ENCODE measurements at regions not wholly inside any gene's neighbourhood (a gene's known extent, or its start where the extent isn't known, plus 50 kb on each side); places are given as distances from the start of the nearest gene placed in this dataset.

GRCh38 chr18:73144030-73144429 is 276.2 kb upstream of the NETO1 start:
- TF ChIP-seq, protein P1, sequence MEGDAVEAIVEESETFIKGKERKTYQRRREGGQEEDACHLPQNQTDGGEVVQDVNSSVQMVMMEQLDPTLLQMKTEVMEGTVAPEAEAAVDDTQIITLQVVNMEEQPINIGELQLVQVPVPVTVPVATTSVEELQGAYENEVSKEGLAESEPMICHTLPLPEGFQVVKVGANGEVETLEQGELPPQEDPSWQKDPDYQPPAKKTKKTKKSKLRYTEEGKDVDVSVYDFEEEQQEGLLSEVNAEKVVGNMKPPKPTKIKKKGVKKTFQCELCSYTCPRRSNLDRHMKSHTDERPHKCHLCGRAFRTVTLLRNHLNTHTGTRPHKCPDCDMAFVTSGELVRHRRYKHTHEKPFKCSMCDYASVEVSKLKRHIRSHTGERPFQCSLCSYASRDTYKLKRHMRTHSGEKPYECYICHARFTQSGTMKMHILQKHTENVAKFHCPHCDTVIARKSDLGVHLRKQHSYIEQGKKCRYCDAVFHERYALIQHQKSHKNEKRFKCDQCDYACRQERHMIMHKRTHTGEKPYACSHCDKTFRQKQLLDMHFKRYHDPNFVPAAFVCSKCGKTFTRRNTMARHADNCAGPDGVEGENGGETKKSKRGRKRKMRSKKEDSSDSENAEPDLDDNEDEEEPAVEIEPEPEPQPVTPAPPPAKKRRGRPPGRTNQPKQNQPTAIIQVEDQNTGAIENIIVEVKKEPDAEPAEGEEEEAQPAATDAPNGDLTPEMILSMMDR (IDR thresholded peaks at IDR 0.05) = no peak
- no peak for TF ChIP-seq POLR2A (IDR thresholded peaks at IDR 0.05)

All from transverse colon (tissue), 3 donors.